AG09309 (cell line): ENCODE measurements at regions not wholly inside any gene's neighbourhood (a gene's known extent, or its start where the extent isn't known, plus 50 kb on each side); places are given as distances from the start of the nearest gene placed in this dataset.

Experiments used
- DNase-seq: peaks from one replicate; pipeline ENCODE4 v3.0.0-alpha.2; 2010; ENCODE audit warnings: low read depth
- H3K4me3 ChIP-seq: 2 replicates; pipeline ENCODE4 v1.5.1; 2011; ENCODE audit warnings: mild to moderate bottlenecking, low read depth, low read length, moderate library complexity; ENCODE audit not compliant: control insufficient read depth
- CTCF ChIP-seq: IDR thresholded peaks from 2 replicates; pipeline ENCODE4 v1.5.1; 2011; ENCODE audit warnings: mild to moderate bottlenecking, low read depth, low read length, inconsistent platforms; ENCODE audit not compliant: insufficient read depth, control insufficient read depth; ENCODE audit errors: missing control alignments

GRCh38 chr2:195018462-195018861 lies 638.6 kb upstream of the SLC39A10 start:
- TF ChIP-seq CTCF: no peak

GRCh38 chr2:195017890-195018289 lies 639.1 kb upstream of the SLC39A10 start:
- TF ChIP-seq CTCF: no peak
- no peak overlapping the region for H3K4me3 ChIP-seq

More at GRCh38 chr2:195018462-195018861, 638.6 kb upstream of the SLC39A10 start:
- no peak overlapping the region for H3K4me3 ChIP-seq
- no peak for DNase-seq

GRCh38 chr2:195016841-195017240 lies 640.2 kb upstream of the SLC39A10 start:
- TF ChIP-seq CTCF: no peak
- no peak overlapping the region for H3K4me3 ChIP-seq
- no peak for DNase-seq

More at GRCh38 chr2:195017890-195018289, 639.1 kb upstream of the SLC39A10 start:
- DNase-seq: no peak

- no peak for DNase-seq
- H3K4me3 ChIP-seq: no peak overlapping the region
- TF ChIP-seq CTCF: no peak
Observed at GRCh38 chr2:195009202-195009601, 647.8 kb upstream of the SLC39A10 start.

- no peak overlapping the region for H3K4me3 ChIP-seq
- TF ChIP-seq CTCF: no peak
- no peak for DNase-seq
Observed at GRCh38 chr2:195006856-195007255, 650.2 kb upstream of the SLC39A10 start.

- no peak for DNase-seq
- no peak for TF ChIP-seq CTCF
- no peak overlapping the region for H3K4me3 ChIP-seq
Observed at GRCh38 chr2:195003881-195004471, 653.0 kb upstream of the SLC39A10 start.

GRCh38 chr2:195001924-195002323 lies 655.1 kb upstream of the SLC39A10 start:
- DNase-seq: no peak
- H3K4me3 ChIP-seq: no peak overlapping the region
- no peak for TF ChIP-seq CTCF
